ENCODE measurements at regions not wholly inside any gene's neighbourhood (a gene's known extent, or its start where the extent isn't known, plus 50 kb on each side); places are given as distances from the start of the nearest gene placed in this dataset.

DNA sequence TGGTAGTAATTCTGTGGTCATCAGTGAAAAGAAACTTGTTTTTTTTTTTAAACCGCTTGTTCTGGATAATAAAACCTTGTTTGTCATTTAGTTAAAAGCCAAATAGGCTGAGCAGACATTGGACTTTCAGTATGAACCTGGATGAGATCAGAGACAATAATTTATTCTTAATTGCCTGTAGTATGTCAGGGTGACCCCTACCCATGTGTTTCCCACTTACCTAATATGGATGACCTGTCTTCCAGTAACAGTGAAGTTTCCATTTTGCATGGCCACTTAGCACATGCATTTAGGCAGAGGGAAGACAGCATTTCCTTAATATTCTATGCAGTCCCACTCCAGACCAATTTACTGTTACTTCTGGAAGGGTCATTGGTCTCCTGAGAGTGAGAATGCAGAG lies 87.6 kb upstream of the CFAP20DC start:
- no peak overlapping the region for H3K4me3 ChIP-seq (ENCODE audit: low read depth, low read length)
- DNase-seq (ENCODE audit: low read depth) = no peak

- DNase-seq (ENCODE audit: low read depth) = no peak
Measured at GRCh38 chr3:59136081-59136480, 86.3 kb upstream of the CFAP20DC start.

DNA sequence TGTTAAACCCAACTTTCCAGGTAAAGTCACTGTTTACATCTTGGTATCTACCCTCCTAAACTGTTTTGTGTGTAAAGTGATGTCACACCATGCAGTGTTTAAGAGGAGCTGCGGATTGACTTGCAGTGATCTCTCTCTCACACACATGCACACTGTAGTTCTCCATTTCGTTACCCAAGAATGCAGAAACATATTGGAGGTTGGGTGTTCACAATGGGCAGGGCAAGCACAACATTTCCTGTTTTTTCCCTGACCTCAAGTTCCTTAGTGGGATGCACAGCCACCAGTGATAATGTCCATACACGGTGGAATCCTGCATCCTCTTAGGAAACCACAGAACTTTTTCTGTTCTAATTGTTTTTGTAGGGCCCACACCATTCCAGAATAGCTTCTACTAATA lies 85.3 kb upstream of the CFAP20DC start:
- no peak overlapping the region for H3K4me3 ChIP-seq (ENCODE audit: low read depth, low read length)
- DNase-seq (ENCODE audit: low read depth) = no peak

More at GRCh38 chr3:59136081-59136480, 86.3 kb upstream of the CFAP20DC start:
- H3K4me3 ChIP-seq (ENCODE audit: low read depth, low read length) = no peak overlapping the region

DNA sequence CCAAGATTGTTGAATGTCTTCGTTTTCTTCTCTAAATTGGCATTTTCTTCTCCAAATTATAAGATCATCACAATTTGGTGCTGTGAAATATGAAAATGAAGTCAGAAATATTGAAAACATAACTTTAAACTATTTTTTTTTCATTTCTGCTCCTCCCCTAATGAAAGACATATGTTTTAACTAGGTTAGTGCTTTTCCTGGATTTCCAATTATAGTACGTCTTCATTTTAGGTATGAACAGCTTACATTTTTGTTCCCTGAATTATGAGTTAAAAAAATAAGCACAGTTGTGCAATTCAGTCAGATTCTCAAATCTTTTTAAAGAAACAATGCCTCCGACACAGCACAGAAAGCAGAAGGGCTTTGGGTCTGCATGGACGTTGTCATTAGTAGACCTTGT lies 83.5 kb upstream of the CFAP20DC start:
- H3K4me3 ChIP-seq (ENCODE audit: low read depth, low read length) = no peak overlapping the region
- DNase-seq (ENCODE audit: low read depth) = peak; percentile 2

DNA sequence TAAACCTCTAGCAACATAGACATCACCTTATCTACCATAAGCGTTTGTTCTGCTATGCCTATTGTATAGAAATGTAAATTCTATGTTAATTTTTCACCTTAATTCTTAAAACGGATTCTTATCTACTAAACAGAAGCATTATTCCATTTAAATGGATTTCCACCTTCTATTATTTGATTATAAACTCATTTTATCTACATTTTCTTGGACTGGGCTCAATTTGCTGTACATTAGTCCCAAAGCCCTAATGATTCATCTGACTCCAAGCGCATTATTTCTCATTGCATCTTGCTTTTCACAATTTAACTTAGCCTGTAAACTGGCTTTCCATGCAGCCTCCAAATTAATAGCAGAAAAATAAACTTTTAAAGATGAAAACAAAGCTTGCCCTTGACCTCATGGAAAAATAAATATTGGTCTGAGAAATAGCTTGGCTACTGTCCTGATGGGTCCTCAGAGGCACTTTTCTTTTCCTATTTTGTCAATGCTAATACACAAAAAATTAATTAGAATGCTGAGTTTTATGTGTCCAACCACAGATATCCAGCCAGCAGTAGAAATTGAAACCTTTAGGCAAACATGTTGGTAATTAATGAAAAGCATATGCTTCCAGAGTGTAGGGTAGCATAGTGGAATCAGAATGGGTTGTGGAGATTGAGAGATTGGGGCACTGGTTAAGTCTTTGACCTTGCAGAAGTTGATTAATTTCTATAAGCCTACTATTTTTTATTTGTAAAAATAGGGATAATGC lies 81.4 kb upstream of the CFAP20DC start:
- no peak for DNase-seq (ENCODE audit: low read depth)
- no peak overlapping the region for H3K4me3 ChIP-seq (ENCODE audit: low read depth, low read length)

- H3K4me3 ChIP-seq (ENCODE audit: low read depth, low read length) = no peak overlapping the region
- no peak for DNase-seq (ENCODE audit: low read depth)
Measured at GRCh38 chr3:59128685-59129084, 78.9 kb upstream of the CFAP20DC start.

- no peak overlapping the region for H3K4me3 ChIP-seq (ENCODE audit: low read depth, low read length)
- peak; percentile 45 for DNase-seq (ENCODE audit: low read depth)
Measured at GRCh38 chr3:59127071-59127470, 77.2 kb upstream of the CFAP20DC start.

- H3K4me3 ChIP-seq (ENCODE audit: low read depth, low read length) = no peak overlapping the region
- no peak for DNase-seq (ENCODE audit: low read depth)
Measured at GRCh38 chr3:59126446-59126845, 76.6 kb upstream of the CFAP20DC start.

DNA sequence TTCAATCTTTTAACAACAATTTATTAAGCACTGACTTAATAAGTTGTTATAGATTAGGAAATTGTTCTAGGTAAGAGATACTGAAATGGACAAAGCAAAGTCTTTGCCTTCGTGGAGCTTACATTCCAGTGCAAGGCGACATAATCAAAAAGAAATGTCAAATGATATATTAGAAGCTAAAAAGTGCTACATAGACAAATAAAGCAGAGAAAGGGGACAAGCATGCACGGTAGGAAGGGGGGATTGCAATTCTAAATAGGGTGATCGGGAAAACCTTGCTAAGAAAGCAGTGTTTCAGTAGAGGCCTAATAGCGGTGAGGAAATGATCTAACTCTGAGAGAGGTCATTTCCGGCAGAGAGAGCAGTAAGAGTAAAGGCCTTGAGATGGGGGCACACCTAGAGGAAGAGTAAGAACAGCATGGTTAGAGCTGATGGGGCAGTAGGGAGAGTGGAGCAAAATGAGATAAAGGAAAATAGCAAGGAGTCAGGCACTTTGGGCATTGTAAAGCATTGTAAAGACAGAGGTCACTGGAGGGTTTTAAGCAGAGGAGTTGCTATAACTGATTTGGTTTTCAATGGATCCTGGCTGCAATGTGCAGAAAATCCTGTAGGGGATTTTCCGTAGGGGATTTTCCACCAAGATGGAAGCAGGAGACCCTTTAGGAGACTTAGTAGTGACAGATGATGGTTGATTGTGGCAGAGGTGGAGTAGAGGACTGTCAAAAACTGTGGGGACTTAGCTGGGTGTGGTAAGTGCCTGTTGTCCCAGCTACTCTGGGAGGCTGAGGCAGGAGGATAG lies 71.7 kb upstream of the CFAP20DC start:
- no peak for DNase-seq (ENCODE audit: low read depth)
- H3K4me3 ChIP-seq (ENCODE audit: low read depth, low read length) = no peak overlapping the region

DNA sequence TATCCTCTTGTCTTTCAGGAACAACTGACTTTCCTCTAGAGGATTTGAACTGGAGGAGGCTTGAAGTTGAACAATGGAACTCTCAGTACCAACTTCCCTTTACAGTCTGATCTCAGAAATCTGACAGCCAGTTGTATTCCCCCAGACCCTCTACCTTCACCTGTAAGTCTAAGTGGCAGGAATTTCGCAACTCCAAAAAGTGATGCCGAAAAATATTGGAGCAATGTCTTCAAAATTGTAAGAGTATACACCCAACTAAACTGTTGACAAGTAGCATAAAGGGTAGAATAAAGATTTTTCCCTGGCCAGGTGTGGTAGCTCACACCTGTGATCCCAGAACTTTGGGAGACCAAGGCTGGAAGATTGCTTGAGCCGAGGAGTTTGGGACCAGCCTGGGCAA lies 69.1 kb upstream of the CFAP20DC start:
- no peak for DNase-seq (ENCODE audit: low read depth)

GRCh38 chr3:59117396-59117795 lies 67.6 kb upstream of the CFAP20DC start:
- DNase-seq (ENCODE audit: low read depth) = no peak
- no peak overlapping the region for H3K4me3 ChIP-seq (ENCODE audit: low read depth, low read length)

More for the DNA sequence above, 69.1 kb upstream of the CFAP20DC start:
- H3K4me3 ChIP-seq (ENCODE audit: low read depth, low read length) = no peak overlapping the region

DNA sequence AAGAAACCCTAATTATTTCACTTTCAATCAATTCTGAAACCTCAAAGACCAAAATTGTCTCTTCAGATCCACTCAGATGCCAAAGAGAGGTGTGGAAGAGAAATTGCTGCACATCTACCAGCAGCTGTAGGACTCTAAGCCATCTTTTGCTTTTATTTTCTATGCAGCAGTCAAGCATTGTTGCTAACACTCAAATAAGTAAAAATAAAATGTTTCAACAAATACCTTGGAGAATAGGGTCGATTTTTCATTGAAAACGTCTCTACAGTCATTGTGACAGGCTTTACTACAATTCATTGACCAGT lies 66.4 kb upstream of the CFAP20DC start:
- DNase-seq (ENCODE audit: low read depth) = no peak
- H3K4me3 ChIP-seq (ENCODE audit: low read depth, low read length) = peak overlapping the region; percentile 15

GRCh38 chr3:59115364-59116232 lies 65.8 kb upstream of the CFAP20DC start:
- H3K4me3 ChIP-seq (ENCODE audit: low read depth, low read length) = peak overlapping the region; percentile 15
- no peak for DNase-seq (ENCODE audit: low read depth)

GRCh38 chr3:59107856-59108815 lies 58.3 kb upstream of the CFAP20DC start:
- no peak for DNase-seq (ENCODE audit: low read depth)
- no peak overlapping the region for H3K4me3 ChIP-seq (ENCODE audit: low read depth, low read length)

DNA sequence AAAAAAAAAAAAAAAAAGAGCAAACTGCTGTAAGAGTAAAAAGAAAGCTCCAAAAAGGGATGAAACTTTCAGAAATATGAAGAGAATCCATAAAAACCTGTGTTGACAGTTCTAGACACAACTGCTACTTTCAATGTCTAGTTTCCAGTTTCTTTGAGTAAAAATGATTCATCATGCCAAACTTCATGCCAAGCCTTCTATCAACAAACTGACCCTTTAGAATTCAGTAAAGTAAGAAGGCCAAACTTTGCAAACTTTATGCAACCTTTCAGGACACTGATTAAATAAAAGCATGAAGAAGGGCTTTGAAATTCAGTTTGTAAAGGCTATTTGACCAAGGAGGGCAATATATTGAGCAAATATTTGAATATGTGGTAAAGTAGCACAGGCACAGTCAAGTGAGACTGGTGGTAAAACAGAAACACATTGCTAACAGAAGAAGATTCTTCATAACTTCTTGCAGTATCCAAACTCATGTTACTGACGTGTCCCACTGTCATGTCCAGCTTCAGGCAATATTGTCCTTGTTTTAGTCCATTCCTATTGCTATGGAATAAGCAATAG lies 56.3 kb upstream of the CFAP20DC start:
- H3K4me3 ChIP-seq (ENCODE audit: low read depth, low read length) = no peak overlapping the region
- DNase-seq (ENCODE audit: low read depth) = no peak

GRCh38 chr3:59103552-59103951 lies 53.7 kb upstream of the CFAP20DC start:
- H3K4me3 ChIP-seq (ENCODE audit: low read depth, low read length) = no peak overlapping the region
- no peak for DNase-seq (ENCODE audit: low read depth)

DNA sequence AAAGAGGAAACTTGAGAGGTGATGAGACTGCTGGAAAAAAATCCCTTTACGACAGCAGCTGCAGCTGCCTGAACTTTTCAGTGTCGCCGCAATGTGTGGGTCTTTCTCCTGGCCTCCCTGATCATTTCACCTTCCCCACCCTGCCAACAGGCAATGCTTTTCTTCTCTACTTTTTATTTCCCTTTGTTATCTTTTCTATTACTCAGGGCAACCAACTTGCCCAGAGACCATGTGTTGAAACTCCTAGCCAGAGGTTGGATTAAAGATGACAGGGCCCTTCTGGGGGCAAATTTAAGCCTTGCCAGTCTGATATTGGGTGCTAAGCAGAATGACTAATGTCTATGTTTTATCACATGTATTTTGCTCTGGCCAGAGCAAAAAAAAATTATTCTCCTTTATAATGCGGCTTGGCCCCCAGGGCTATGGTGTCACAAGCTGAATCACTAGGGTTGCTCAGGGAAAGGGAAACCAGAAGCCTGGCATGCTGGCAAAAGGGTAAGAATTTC lies 51.5 kb upstream of the CFAP20DC start:
- no peak overlapping the region for H3K4me3 ChIP-seq (ENCODE audit: low read depth, low read length)
- DNase-seq (ENCODE audit: low read depth) = peak; percentile 22

All from skeletal muscle cell (primary cell).